NK-92 treated with Interleukin-12 subunit alpha and Interleukin-12 subunit beta, amount 100 ng/mL, for 24 hours (cell line): ENCODE measurements at regions not wholly inside any gene's neighbourhood (a gene's known extent, or its start where the extent isn't known, plus 50 kb on each side); places are given as distances from the start of the nearest gene placed in this dataset.
"Not testable (repeated sequence)": the region's sequence is repeated elsewhere in the genome, so short reads cannot be mapped to it uniquely, and the experiment has no call there.

Source experiments
- DNase-seq: peaks from one replicate; lab custom pipeline; 2025; lab: John Stamatoyannopoulos, UW

GRCh38 chr6:33895296-33895695 is 91.5 kb upstream of the MLN start:
- DNase-seq = no peak

GRCh38 chr6:33894438-33894837 is 90.6 kb upstream of the MLN start:
- DNase-seq = no peak

- no peak for DNase-seq
Observed at GRCh38 chr6:33892581-33893346, 89.0 kb upstream of the MLN start.

GRCh38 chr6:33888664-33889200 is 84.9 kb upstream of the MLN start:
- no peak for DNase-seq

GRCh38 chr6:33888183-33888582 is 84.4 kb upstream of the MLN start:
- DNase-seq = no peak

DNA sequence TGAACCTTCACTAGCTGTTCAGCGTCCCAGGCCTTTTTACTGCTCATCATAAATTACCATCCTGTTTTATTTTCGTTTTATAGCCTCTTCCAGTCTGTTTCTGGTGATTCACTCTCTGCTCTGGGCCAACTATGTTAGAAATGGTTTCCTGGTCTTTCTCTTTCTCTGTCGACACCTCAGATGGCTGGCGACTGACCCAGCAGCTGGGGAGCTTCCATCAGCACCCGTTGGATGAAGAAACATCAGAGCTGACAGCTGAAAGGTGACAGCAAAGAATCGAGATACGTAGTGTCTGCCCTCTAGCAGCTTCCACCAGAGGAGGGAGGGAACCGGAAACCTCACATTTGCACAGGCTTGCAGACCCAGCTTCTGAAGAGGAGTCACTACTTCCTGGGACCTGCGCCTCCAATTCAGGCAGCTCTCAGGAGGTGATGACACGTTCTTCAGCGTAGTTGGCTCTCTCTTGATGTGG is 82.9 kb upstream of the MLN start:
- no peak for DNase-seq

- DNase-seq = no peak
Observed at GRCh38 chr6:33885132-33886057, 81.6 kb upstream of the MLN start.

DNA sequence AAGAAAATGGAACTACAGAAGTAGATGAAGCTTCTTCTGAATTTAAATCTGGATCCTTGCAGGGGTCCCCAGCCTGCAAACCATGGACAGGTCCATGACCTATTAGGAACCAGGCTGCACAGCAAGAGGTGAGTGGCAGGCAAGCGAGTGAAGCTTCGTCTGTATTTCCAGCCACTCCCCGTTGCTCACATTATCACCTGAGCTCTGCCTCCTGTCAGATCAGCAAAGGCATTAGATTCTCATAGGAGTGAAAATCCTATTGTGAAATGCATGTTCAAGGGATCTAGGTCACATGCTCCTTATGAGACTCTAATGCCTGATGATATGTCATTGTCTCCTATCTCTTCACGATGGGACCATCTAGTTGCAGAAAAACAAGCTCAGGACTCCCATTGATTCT is 79.8 kb upstream of the MLN start:
- not testable (repeated sequence) for DNase-seq

DNA sequence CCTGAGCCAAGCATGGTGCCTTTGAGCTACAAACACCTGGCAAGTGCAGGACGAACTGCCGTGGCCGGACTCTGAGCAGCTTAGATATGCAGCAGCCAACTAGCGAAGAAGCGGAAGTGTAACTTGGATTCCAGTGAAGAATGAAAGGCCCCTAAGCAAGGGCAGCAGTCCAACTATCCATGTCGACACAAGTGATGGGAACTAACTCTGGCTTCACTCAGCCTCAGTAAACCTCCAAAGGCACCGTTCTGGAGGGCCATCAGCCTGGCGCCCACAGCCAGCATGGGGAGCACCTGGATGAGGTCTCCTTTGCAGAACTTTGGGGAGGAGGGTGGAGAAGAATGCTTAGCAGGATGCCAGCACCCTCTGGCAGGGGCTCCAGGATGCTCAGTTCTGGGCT is 78.4 kb upstream of the MLN start:
- DNase-seq = no peak

DNA sequence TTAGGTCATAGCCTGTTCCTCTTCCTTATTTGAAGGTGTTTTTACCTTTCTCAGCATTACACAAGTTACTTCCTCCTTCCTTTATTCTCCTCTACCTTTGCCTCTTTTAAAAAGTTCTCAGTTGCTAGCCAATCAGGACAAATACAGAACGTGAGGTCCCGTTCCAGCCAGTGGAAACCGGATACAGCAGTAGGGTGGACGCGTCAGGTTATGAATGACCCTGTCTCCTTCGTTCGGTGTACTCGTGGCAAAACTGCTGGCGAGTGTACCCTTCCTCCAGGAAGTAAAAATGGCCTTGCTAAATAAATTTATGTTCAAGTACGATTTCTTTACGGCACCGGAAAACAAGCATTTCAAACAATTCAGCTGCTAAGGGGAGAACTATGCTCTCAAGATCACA is 77.0 kb upstream of the MLN start:
- DNase-seq = no peak

DNA sequence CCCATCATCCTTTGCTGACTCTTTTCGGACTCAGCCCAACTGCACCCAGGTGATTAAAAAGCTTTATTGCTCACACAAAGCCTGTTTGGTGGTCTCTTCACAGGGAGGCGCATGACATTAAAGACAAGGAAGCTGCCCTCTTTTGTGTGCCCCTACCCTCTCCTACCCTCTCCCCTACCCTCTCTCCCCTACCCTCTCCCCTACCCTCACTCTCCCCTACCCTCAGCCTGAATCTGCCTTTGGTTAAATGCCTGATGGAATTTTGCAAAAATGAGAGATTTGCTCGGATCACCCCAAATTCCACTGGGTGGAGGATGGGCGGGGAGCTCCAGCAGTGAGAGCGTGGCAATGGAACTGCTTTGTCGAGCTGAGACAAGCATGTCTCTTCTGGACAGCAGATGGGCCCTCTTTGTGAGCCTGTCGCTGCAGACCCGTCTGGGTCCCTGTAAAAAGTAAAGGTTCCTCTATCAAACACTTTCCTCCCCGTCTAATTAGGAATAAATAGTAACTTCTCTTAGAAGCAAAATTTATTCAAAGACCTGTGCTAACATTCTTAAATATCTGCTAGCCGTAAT is 76.4 kb upstream of the MLN start:
- no peak for DNase-seq

DNA sequence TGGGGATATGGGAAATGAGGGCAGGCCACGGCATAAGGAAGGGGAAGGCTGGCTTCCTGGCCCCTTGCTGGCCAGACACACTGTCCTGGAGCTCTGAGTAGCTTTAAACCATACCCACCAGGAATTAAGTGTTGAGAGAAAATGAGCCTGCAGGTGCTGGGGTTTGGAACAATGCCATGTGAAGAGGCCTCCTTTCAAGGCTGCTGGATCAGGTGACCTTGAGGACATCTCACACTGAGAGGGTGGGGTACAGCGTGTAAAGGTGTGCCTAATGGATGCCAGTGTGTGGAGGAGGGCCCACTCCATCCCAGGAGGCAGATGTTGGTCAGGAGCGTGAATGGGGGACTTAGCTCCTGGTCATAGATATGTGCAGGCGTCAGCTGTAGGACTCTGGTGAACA is 74.8 kb upstream of the MLN start:
- no peak for DNase-seq

GRCh38 chr6:33877982-33878535 is 74.3 kb upstream of the MLN start:
- no peak for DNase-seq

- DNase-seq = no peak
Observed at GRCh38 chr6:33875696-33876095, 71.9 kb upstream of the MLN start.

DNA sequence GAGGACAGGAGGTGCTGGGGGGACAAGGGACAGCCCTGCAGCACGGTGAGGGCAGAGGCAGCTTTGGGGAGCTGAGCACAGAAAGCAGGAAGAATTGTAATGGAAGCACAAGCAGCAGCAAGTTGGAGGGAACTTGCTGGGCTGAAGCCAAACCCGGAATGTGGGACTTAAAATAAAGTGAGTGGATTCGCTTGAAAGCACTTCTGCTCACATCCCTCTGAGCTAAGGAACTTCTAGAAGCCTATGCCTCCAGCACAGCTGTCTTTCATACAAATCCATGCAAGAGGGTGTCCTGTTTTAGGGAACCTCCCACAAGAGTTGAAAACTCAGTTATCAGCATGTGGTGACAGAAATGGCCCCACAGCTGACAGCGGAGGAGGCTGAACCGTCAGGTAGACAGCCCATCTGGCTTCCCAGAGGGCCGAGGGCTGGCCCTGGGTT is 71.4 kb upstream of the MLN start:
- no peak for DNase-seq

- DNase-seq = no peak
Observed at GRCh38 chr6:33874136-33874760, 70.4 kb upstream of the MLN start.

DNA sequence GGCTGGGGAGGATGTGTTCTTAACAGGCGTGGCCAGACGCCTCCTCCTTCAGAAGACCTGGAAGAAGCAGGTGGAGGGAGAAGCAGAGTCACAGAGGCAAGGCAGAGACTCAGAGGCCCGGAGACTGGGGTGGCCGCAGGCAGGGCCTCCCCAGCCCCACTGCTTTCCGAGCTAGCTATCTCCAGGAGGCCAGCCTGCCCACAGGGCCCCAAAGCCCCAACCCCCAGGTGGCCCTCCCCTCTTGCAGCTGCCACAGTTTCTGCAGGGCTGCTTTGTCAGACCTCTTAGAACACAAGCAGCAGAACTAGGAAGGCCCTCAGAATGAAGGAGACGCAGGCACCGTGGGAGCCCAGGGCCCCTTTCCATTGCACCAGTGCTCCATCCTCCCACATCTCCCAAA is 69.0 kb upstream of the MLN start:
- DNase-seq = no peak

DNA sequence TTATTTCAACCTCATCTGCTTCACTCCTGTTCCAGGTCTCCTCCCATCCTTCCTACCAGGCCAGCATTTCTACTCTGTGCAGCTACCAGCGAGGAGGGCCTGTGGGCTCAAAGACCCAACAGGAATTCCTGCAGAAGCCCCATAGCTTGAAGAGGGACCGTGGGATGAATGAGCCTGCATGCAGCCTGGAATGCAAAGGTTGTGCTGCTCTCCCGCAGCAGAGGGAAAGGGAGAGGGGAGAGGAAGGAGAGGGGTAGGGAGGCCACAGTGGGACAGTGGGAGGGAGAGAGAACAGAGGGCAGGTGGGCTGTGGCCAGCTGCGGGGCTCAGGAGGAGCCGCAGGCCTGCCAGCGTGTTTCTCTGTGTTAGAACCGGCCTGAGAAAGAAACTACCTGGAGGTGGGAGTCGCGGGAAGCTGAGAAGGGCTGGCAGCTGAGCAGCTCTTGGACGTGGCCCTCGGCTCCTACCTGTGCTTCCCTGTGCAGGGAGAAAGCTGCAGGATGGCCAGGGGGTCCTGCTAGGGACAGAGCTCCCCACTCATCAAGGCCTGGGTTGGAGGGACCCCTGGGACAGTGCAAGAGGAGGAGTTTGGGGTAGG is 66.1 kb upstream of the MLN start:
- DNase-seq = no peak

DNA sequence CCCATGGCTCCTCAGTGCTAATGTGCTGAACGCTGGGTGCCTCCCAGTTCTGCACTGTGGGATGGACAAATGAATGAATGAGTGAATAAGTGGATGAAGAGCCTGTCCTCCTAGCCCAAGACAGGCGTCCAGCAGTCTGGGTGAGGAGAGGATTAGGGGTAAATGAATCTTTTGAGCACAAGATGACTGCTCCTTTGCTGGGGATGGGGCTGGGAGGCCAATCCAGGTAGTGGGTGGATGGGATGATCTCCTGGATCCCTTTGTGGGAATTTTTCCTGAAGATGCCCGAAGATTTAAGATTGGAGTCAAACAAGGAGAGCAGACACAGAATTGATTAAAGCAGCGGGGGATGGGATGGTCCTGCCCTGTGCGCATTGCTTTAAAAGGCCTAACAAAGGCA is 65.3 kb upstream of the MLN start:
- no peak for DNase-seq

DNA sequence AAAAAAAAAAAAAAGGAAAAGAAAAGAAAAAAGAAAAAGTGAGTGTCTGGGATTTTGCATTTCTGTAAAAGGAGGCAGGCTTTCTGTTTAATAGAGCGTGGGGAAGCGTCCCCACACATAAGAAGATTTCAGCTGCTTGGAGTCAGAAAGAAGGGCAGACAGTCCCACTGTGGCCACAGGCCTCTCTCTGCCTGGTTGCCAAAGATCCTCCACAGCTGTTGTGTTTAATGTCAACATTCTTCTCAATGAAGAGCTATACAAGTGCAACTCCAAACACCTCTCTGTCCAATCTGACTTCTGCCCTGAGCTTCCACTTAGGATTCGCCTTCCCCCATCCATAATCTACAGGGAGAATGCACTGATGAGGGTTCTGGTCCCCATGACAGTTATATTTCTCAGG is 64.3 kb upstream of the MLN start:
- no peak for DNase-seq

DNA sequence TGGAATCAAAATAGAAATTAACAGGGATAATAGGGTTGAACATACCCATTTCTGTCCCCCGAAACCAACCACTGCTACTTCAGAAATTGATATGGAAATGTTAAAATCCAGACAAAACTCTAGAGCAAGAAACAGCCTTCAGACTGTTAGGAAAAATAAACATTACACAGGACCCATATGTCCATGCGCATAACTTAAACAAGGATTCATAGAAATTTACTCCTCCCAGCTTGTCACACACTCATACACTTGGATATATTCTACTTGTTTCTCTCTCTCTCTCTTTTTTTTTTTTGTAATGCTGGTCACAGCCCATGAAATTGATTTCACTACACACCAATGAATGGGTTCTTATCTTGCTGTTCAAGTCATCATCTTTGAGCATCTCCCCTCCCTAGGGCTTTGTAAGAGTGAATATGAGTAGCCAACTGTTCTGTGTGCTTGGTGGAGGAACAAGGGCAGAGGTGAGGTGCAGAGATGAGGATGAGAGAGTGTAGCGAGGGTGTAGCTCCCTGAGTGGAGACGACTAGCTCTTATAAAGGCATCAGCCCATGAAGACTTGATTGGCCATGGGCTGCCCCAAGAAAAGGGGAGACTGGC is 61.8 kb upstream of the MLN start:
- DNase-seq = no peak
